GM10266 (cell line): ENCODE measurements at regions not wholly inside any gene's neighbourhood (a gene's known extent, or its start where the extent isn't known, plus 50 kb on each side); places are given as distances from the start of the nearest gene placed in this dataset.

Source experiments
- DNase-seq: peaks from one replicate; pipeline ENCODE4 v3.0.0; 2012; ENCODE audit errors: extremely low spot score
- CTCF ChIP-seq: IDR thresholded peaks from 2 replicates; pipeline ENCODE4 v1.5.1; 2012; ENCODE audit warnings: mild to moderate bottlenecking, low read depth; ENCODE audit not compliant: control insufficient read depth, insufficient read depth; ENCODE audit errors: missing control alignments

- TF ChIP-seq CTCF, result no peak
- DNase-seq, result no peak
These were observed 196.4 kb downstream of the RPAP3 start for GRCh38 chr12:47509398-47509851.

- no peak for DNase-seq
- no peak for TF ChIP-seq CTCF
These were observed 198.6 kb downstream of the RPAP3 start for GRCh38 chr12:47507221-47507620.

- DNase-seq, result no peak
- no peak for TF ChIP-seq CTCF
These were observed 200.9 kb downstream of the RPAP3 start for GRCh38 chr12:47504775-47505446.

- TF ChIP-seq CTCF, result no peak
- no peak for DNase-seq
These were observed 212.0 kb downstream of the RPAP3 start for GRCh38 chr12:47493801-47494200.

GRCh38 chr12:47491516-47492305, 214.1 kb downstream of the RPAP3 start:
- no peak for TF ChIP-seq CTCF
- no peak for DNase-seq

GRCh38 chr12:47488888-47489287, 216.9 kb downstream of the RPAP3 start:
- no peak for TF ChIP-seq CTCF

GRCh38 chr12:47481041-47481440, 224.8 kb downstream of the RPAP3 start:
- DNase-seq, result no peak
- no peak for TF ChIP-seq CTCF

More at GRCh38 chr12:47488888-47489287, 216.9 kb downstream of the RPAP3 start:
- no peak for DNase-seq
